Psoas muscle (tissue), 7 donors: ENCODE measurements at regions not wholly inside any gene's neighbourhood (a gene's known extent, or its start where the extent isn't known, plus 50 kb on each side); places are given as distances from the start of the nearest gene placed in this dataset.

Experiments used
- ATAC-seq, 4 donors: fragments of 200-7000 bp; cut with Tn5 transposase; one replicate each; pipeline ENCODE4 v1.9.1; 2020; ENCODE audit warnings: moderate library complexity in 3 of 4, mild to moderate bottlenecking in 2 of 4
- DNase-seq, 2 donors: peaks; one replicate each; pipeline ENCODE4 v3.0.0-alpha.2; 2020
- H3K27ac ChIP-seq: fragments of 200-600 bp; one replicate; pipeline ENCODE4 v1.8.0; 2022
- H3K27me3 ChIP-seq, 3 donors: fragments of 200-600 bp in 1 of 3; one replicate each; pipeline versions ENCODE4 v1.6.1 to v1.8.0; 2013 to 2022; ENCODE audit warnings: low read length in 2 of 3, mild to moderate bottlenecking in 2 of 3, moderate library complexity in 1 of 3; ENCODE audit not compliant: insufficient read depth in 3 of 3
- H3K36me3 ChIP-seq, 2 donors: fragments of 200-600 bp in 1 of 2; one replicate each; pipeline versions ENCODE4 v1.6.1 to v1.8.0; 2013 to 2022; ENCODE audit warnings: low read depth in 1 of 2, mild to moderate bottlenecking in 1 of 2, moderate library complexity in 1 of 2; ENCODE audit not compliant: insufficient read depth in 1 of 2
- H3K4me1 ChIP-seq: fragments of 200-600 bp; one replicate; pipeline ENCODE4 v1.8.0; 2022
- H3K4me3 ChIP-seq: fragments of 200-600 bp; one replicate; pipeline ENCODE4 v1.8.0; 2022; ENCODE audit warnings: mild to moderate bottlenecking
- H3K9me3 ChIP-seq: fragments of 200-600 bp; one replicate; pipeline ENCODE4 v1.8.0; 2022
- CTCF ChIP-seq: fragments of 200-600 bp; IDR thresholded peaks from one replicate; pipeline ENCODE4 v1.8.0; 2022; ENCODE audit warnings: antibody characterized with exemption
- WGBS, 3 donors: extraction: QIAGEN DNeasy Blood & Tissue Kit; methylation state at CpG; one replicate each; pipeline versions ENCODE4 v1.1.6 to v1.1.7; 2013; 5-methylcytosine and 5-hydroxymethylcytosine counted together
- intact Hi-C, 2 donors: fragments of 100-400 bp; cut with DNase I; formaldehyde crosslinking; loops; one replicate each; pipeline versions ENCODE4 v1.11.0 to v1.14.2; 2022
- donor health status: healthy with polysubstance abuse.
- donor health status: DM: no; HTN: no; CAD: no; lungs with moderate emphysema.
- donor health status: Bipolar disorder and iron deficiency.
- donor health status: healthy.
- donor health status: DM: yes; HTN: yes; CAD: no.
- donor health status: DM: no; HTN: no; CAD: no.
- donor health status: DM: yes; HTN: yes; CAD: no.

- 64 to 74% (median 74%) methylated on average over 4 of the region's 4 CpGs for WGBS, 3 donors
- no peaks in the 10 kb centered on the region for H3K9me3 ChIP-seq
- H3K4me1 ChIP-seq, result peaks cover 14% of the 10 kb centered on the region
- intact Hi-C loops, result no loop called here
- no peak for DNase-seq
- no peaks in the 10 kb centered on the region for H3K27me3 ChIP-seq
- ATAC-seq, result no peak
- no peaks in the 10 kb centered on the region for H3K36me3 ChIP-seq
- no peak overlapping the region for H3K4me3 ChIP-seq
- H3K27ac ChIP-seq, result no peak overlapping the region
- no peak for TF ChIP-seq CTCF
These were observed 64.8 kb upstream of the HIF1A start for GRCh38 chr14:61630399-61631044.

GRCh38 chr14:61631045-61631687 is 64.1 kb upstream of the HIF1A start:
- H3K4me3 ChIP-seq, result no peak overlapping the region
- no peaks in the 10 kb centered on the region for H3K36me3 ChIP-seq

GRCh38 chr14:61632401-61632800 is 62.9 kb upstream of the HIF1A start:
- Histone ChIP-seq H3K27ac (no peak overlapping the region), H3K27me3 (no peaks in the 10 kb centered on the region), H3K9me3 (no peaks in the 10 kb centered on the region), H3K4me1 (peaks cover 14% of the 10 kb centered on the region), H3K4me3 (no peak overlapping the region), H3K36me3 (no peaks in the 10 kb centered on the region)
- 40 to 43% (median 40%) methylated on average over 3 of the region's 3 CpGs for WGBS, 3 donors
- DNase-seq, result no peak
- peak in 1 of 4 donors; percentile 13 for ATAC-seq
- TF ChIP-seq CTCF, result no peak
- intact Hi-C loops, result no loop called here

More at GRCh38 chr14:61631045-61631687, 64.1 kb upstream of the HIF1A start:
- no peak for TF ChIP-seq CTCF
- Histone ChIP-seq H3K27me3 (no peaks in the 10 kb centered on the region), H3K9me3 (no peaks in the 10 kb centered on the region), H3K4me1 (peaks cover 14% of the 10 kb centered on the region), H3K27ac (no peak overlapping the region)
- 86 to 91% (median 86%) methylated on average over 6 of the region's 6 CpGs for WGBS, 3 donors
- ATAC-seq (no peak), DNase-seq (no peak)
- intact Hi-C loops, result no loop called here

GRCh38 chr14:61632807-61633206 is 62.5 kb upstream of the HIF1A start:
- Histone ChIP-seq H3K4me3 (no peak overlapping the region), H3K36me3 (no peaks in the 10 kb centered on the region), H3K9me3 (no peaks in the 10 kb centered on the region), H3K27ac (no peak overlapping the region), H3K4me1 (peaks cover 14% of the 10 kb centered on the region), H3K27me3 (no peaks in the 10 kb centered on the region)
- ATAC-seq, result peak in 2 of 4 donors; percentile 53 to 66
- DNase-seq, result no peak
- intact Hi-C loops, result no loop called here
- WGBS, 3 donors, result 11 to 40% (median 37%) methylated on average over 1 of the region's 1 CpG
- TF ChIP-seq CTCF, result no peak
